ENCODE measurements at regions not wholly inside any gene's neighbourhood (a gene's known extent, or its start where the extent isn't known, plus 50 kb on each side); places are given as distances from the start of the nearest gene placed in this dataset.

- TF ChIP-seq CHD7 (IDR thresholded peaks at IDR 0.05; ENCODE audit: insufficient replicate concordance, low read length) = no peak
Measured at GRCh38 chr2:158742536-158742935, 52.6 kb upstream of the DAPL1 start (continued).

Data from H1 (cell line).